HG03025 (cell line): ENCODE measurements at regions not wholly inside any gene's neighbourhood (a gene's known extent, or its start where the extent isn't known, plus 50 kb on each side); places are given as distances from the start of the nearest gene placed in this dataset.

Experiments used
- ATAC-seq: cut with Tn5 transposase; IDR thresholded peaks from one replicate; pipeline ENCODE4 v1.9.1; 2021; ENCODE audit warnings: mild to moderate bottlenecking, moderate library complexity; ENCODE audit not compliant: unreplicated experiment, low FRiP score

DNA sequence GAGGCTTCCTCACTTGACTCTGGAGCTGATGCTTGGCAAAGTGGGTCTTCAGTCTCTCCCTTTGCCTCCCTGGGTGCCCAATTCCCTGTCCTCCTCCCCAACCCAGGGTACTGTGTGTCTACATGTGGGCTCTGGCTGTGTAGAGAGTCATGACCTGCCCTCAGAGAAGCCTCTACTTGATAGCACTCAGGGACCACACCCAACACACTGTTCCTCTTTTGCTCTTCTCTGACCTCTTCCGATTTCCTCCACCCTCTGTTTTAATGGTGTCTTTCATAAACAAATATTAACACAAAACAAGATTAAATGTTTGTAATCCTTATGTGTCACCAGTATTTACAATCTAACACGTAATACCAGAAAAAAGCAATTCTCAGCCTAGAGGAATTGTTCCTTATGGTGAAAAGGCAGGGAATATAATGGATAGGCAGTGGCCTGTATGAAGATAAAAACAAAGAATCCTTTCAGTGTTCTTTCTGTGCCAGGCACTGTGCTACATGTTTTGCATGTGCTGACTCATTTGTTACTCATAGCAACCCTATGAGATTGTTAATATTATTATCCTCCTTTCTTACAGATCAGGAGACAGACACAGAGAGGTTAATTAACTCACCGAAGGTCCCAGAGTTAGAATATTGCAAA, 58.2 kb downstream of the HSD3B1 start:
- ATAC-seq = peak; percentile 69

DNA sequence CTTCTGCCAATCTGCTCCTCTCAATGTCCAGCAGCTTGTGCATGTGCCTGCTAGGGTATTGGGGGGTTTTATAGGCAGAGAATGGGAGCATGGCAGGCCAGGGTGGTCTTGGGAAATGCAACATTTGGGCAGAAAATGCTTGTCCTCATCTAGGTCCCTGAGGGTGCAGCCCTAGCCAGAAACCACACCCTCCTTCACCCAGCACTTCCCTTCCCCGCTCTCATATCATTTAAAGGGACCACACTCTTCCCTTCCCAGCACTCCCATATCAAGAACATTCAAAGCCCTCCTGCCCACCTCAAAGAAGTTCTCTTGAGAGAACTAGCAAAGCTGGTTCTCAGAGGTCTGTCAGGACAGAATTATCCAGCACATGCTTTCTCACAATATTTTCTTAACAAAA, 62.1 kb downstream of the HSD3B1 start:
- no peak for ATAC-seq
